ENCODE measurements at regions not wholly inside any gene's neighbourhood (a gene's known extent, or its start where the extent isn't known, plus 50 kb on each side); places are given as distances from the start of the nearest gene placed in this dataset.

- no peaks in the 10 kb centered on the region for H3K9me3 ChIP-seq
- 44 to 48% methylated on average over 2 of the region's 2 CpGs for WGBS, 2 donors
- ATAC-seq: no peak
- H3K27ac ChIP-seq: no peak overlapping the region
- no peaks in the 10 kb centered on the region for H3K4me1 ChIP-seq
- no peak for DNase-seq
- no peaks in the 10 kb centered on the region for H3K27me3 ChIP-seq
- TF ChIP-seq CTCF (IDR thresholded peaks at IDR 0.05) (no peak), POLR2A (IDR thresholded peaks at IDR 0.05) (no peak)
- H3K4me3 ChIP-seq: no peak overlapping the region
- intact Hi-C loops (cut with DNase I): no loop called here
- no peaks in the 10 kb centered on the region for H3K36me3 ChIP-seq (replicated peaks in 1 of 2; ENCODE audit: insufficient read depth in 1 of 2, low read depth in 2 of 2)
These were observed 124.5 kb downstream of the AHR start for GRCh38 chr7:17422966-17423365.

- intact Hi-C loops (cut with DNase I): no loop called here
- no peak for ATAC-seq
- Histone ChIP-seq H3K9me3 (peaks cover 0 to 6% (median 0%) of the 10 kb centered on the region in 3 donors), H3K27me3 (no peaks in the 10 kb centered on the region), H3K27ac (no peak overlapping the region), H3K4me3 (no peak overlapping the region), H3K4me1 (no peaks in the 10 kb centered on the region), H3K36me3 (replicated peaks in 1 of 2; ENCODE audit: insufficient read depth in 1 of 2, low read depth in 2 of 2) (no peaks in the 10 kb centered on the region)
- DNase-seq: no peak
- no peak for TF ChIP-seq CTCF (IDR thresholded peaks at IDR 0.05)
- TF ChIP-seq POLR2A (IDR thresholded peaks at IDR 0.05): no peak
These were observed 129.5 kb downstream of the AHR start for GRCh38 chr7:17427924-17428323.

- DNase-seq (no peak), ATAC-seq (no peak)
- no peak for TF ChIP-seq POLR2A (IDR thresholded peaks at IDR 0.05)
- TF ChIP-seq CTCF (IDR thresholded peaks at IDR 0.05): no peak
- intact Hi-C loops (cut with DNase I): no loop called here
- WGBS, 2 donors: 70 to 91% methylated on average over 4 of the region's 4 CpGs
- H3K4me1 ChIP-seq: no peaks in the 10 kb centered on the region
- peaks cover 0 to 6% (median 0%) of the 10 kb centered on the region in 3 donors for H3K9me3 ChIP-seq
- H3K27ac ChIP-seq: no peak overlapping the region
- H3K27me3 ChIP-seq: no peaks in the 10 kb centered on the region
- H3K4me3 ChIP-seq: no peak overlapping the region
- no peaks in the 10 kb centered on the region for H3K36me3 ChIP-seq (replicated peaks in 1 of 2; ENCODE audit: insufficient read depth in 1 of 2, low read depth in 2 of 2)
These were observed 131.1 kb downstream of the AHR start for GRCh38 chr7:17429579-17429978.

DNA sequence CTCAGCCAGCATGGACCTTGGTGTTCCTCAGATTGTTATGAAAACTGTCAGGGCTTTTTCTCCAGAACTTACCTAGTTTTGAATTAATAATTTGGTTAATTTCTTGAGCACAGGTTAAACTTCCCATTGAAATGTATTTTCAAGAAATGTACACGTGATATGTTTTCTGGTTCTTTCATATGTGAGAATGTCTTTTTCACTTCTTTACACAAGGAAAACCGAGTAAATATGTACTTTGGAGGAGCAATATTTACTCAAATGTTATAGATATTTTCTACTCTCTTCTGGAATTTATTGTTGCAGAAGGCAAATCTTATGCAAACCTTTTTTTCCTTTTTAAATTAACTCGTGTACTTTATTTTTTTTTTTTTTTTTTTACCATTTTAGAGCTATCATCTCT lies 134.3 kb downstream of the AHR start:
- no peak for ATAC-seq
- TF ChIP-seq POLR2A (IDR thresholded peaks at IDR 0.05) (no peak), CTCF (IDR thresholded peaks at IDR 0.05) (no peak)
- no peaks in the 10 kb centered on the region for H3K27me3 ChIP-seq
- no peaks in the 10 kb centered on the region for H3K4me1 ChIP-seq
- no peak overlapping the region for H3K27ac ChIP-seq
- H3K36me3 ChIP-seq (replicated peaks in 1 of 2; ENCODE audit: insufficient read depth in 1 of 2, low read depth in 2 of 2): no peaks in the 10 kb centered on the region
- DNase-seq: no peak
- H3K4me3 ChIP-seq: no peak overlapping the region
- intact Hi-C loops (cut with DNase I): no loop called here
- H3K9me3 ChIP-seq: peaks cover 0 to 6% (median 0%) of the 10 kb centered on the region in 3 donors
- 38 to 42% methylated on average over 3 of the region's 3 CpGs for WGBS, 2 donors

- ATAC-seq: no peak
- H3K27me3 ChIP-seq: no peaks in the 10 kb centered on the region
- H3K4me3 ChIP-seq: no peak overlapping the region
- H3K9me3 ChIP-seq: no peaks in the 10 kb centered on the region
- 76 to 79% methylated on average over 3 of the region's 3 CpGs for WGBS, 2 donors
- DNase-seq: no peak
- no peaks in the 10 kb centered on the region for H3K36me3 ChIP-seq (replicated peaks in 1 of 2; ENCODE audit: insufficient read depth in 1 of 2, low read depth in 2 of 2)
- no peak for TF ChIP-seq POLR2A (IDR thresholded peaks at IDR 0.05)
- no peak for TF ChIP-seq CTCF (IDR thresholded peaks at IDR 0.05)
- intact Hi-C loops (cut with DNase I): no loop called here
- no peaks in the 10 kb centered on the region for H3K4me1 ChIP-seq
- H3K27ac ChIP-seq: no peak overlapping the region
These were observed 135.7 kb downstream of the AHR start for GRCh38 chr7:17434191-17434590.
